Breast epithelium (tissue), 4 donors: ENCODE measurements at regions not wholly inside any gene's neighbourhood (a gene's known extent, or its start where the extent isn't known, plus 50 kb on each side); places are given as distances from the start of the nearest gene placed in this dataset.

ENCODE experiments used
- DNase-seq, 2 donors: peaks; one replicate each; pipeline ENCODE4 v3.0.0-alpha.2; 2019; ENCODE audit warnings: low spot score in 2 of 2
- H3K27ac ChIP-seq, 2 donors: fragments of 200-600 bp; sonication (generic) in 1 of 2; one replicate each; pipeline ENCODE4 v1.5.1; 2016 to 2019; ENCODE audit warnings: mild to moderate bottlenecking in 1 of 2
- H3K27me3 ChIP-seq, 2 donors: fragments of 200-600 bp; sonication (generic) in 1 of 2; one replicate each; pipeline versions ENCODE4 v1.5.1 to v1.6.0; 2017 to 2019; ENCODE audit warnings: control low read depth in 1 of 2, mild to moderate bottlenecking in 1 of 2
- H3K36me3 ChIP-seq: fragments of 200-600 bp; one replicate; pipeline ENCODE4 v1.5.1; 2019
- H3K4me1 ChIP-seq, 2 donors: fragments of 200-600 bp; sonication (generic); one replicate each; pipeline ENCODE4 v1.5.1; 2016 to 2019; ENCODE audit warnings: control low read depth in 1 of 2
- H3K4me3 ChIP-seq, 3 donors: fragments of 200-600 bp; sonication (generic); 1 replicate in 2 of 3; 2 replicates in 1 of 3; pipeline ENCODE4 v1.5.1; 2016 to 2019; ENCODE audit warnings: mild to moderate bottlenecking in 3 of 3, moderate library complexity in 2 of 3
- H3K9me3 ChIP-seq, 2 donors: fragments of 200-600 bp; sonication (generic) in 1 of 2; one replicate each; pipeline ENCODE4 v1.5.1; 2016 to 2019; ENCODE audit warnings: control low read depth in 1 of 2
- CTCF ChIP-seq, 3 donors: fragments of 450-650 bp; IDR thresholded peaks; one replicate each; pipeline ENCODE4 v1.5.1; 2016 to 2017; ENCODE audit warnings: antibody characterized with exemption in 3 of 3, mild to moderate bottlenecking in 3 of 3, moderate library complexity in 3 of 3
- POLR2A ChIP-seq: fragments of 450-650 bp; IDR thresholded peaks from one replicate; pipeline ENCODE4 v1.6.1; 2016; ENCODE audit warnings: antibody characterized with exemption, mild to moderate bottlenecking, moderate library complexity
- POLR2AphosphoS5 ChIP-seq, 3 donors: sonication (generic); formaldehyde crosslinking; IDR thresholded peaks; one replicate each; pipeline ENCODE4 v1.6.1; 2017; ENCODE audit warnings: antibody characterized with exemption in 3 of 3
- intact Hi-C: fragments of 100-400 bp; cut with DNase I; formaldehyde crosslinking; loops from one replicate; pipeline ENCODE4 v1.15.1; 2023; ENCODE audit warnings: low total_unique reads

GRCh38 chr21:17449701-17450100 is 63.1 kb upstream of the CXADR start:
- no peaks in the 10 kb centered on the region for H3K4me1 ChIP-seq
- TF ChIP-seq CTCF (IDR thresholded peaks at IDR 0.05) (no peak), POLR2AphosphoS5 (IDR thresholded peaks at IDR 0.05) (no peak), POLR2A (no peak)
- H3K27ac ChIP-seq = no peak overlapping the region
- no peak for DNase-seq
- no peaks in the 10 kb centered on the region for H3K36me3 ChIP-seq
- intact Hi-C loops = no loop called here
- H3K4me3 ChIP-seq = no peak overlapping the region
- no peaks in the 10 kb centered on the region for H3K9me3 ChIP-seq
- no peaks in the 10 kb centered on the region for H3K27me3 ChIP-seq

GRCh38 chr21:17451364-17451891 is 61.4 kb upstream of the CXADR start:
- no peak for DNase-seq
- no peak for TF ChIP-seq POLR2A
- no peak for TF ChIP-seq POLR2AphosphoS5 (IDR thresholded peaks at IDR 0.05)
- no peak for TF ChIP-seq CTCF (IDR thresholded peaks at IDR 0.05)

GRCh38 chr21:17454315-17455027 is 58.4 kb upstream of the CXADR start:
- no peak for DNase-seq
- Histone ChIP-seq H3K4me1 (no peaks in the 10 kb centered on the region), H3K36me3 (no peaks in the 10 kb centered on the region), H3K27ac (no peak overlapping the region), H3K4me3 (no peak overlapping the region), H3K9me3 (no peaks in the 10 kb centered on the region), H3K27me3 (no peaks in the 10 kb centered on the region)
- no peak for TF ChIP-seq CTCF (IDR thresholded peaks at IDR 0.05)
- no peak for TF ChIP-seq POLR2AphosphoS5 (IDR thresholded peaks at IDR 0.05)
- no peak for TF ChIP-seq POLR2A
- intact Hi-C loops = no loop called here

More at GRCh38 chr21:17451364-17451891, 61.4 kb upstream of the CXADR start:
- Histone ChIP-seq H3K36me3 (no peaks in the 10 kb centered on the region), H3K4me1 (no peaks in the 10 kb centered on the region), H3K9me3 (no peaks in the 10 kb centered on the region), H3K4me3 (no peak overlapping the region), H3K27ac (peak overlapping the region; percentile 35 to 40), H3K27me3 (no peaks in the 10 kb centered on the region)
- intact Hi-C loops = no loop called here

GRCh38 chr21:17455028-17455353 is 57.9 kb upstream of the CXADR start:
- no peaks in the 10 kb centered on the region for H3K36me3 ChIP-seq
- H3K27me3 ChIP-seq = no peaks in the 10 kb centered on the region
- no peak for TF ChIP-seq CTCF (IDR thresholded peaks at IDR 0.05)
- no peak for TF ChIP-seq POLR2AphosphoS5 (IDR thresholded peaks at IDR 0.05)
- TF ChIP-seq POLR2A = no peak
- H3K27ac ChIP-seq = no peak overlapping the region
- intact Hi-C loops = no loop called here
- H3K4me3 ChIP-seq = no peak overlapping the region
- H3K9me3 ChIP-seq = no peaks in the 10 kb centered on the region
- no peaks in the 10 kb centered on the region for H3K4me1 ChIP-seq
- DNase-seq = no peak

- Histone ChIP-seq H3K9me3 (no peaks in the 10 kb centered on the region), H3K4me1 (no peaks in the 10 kb centered on the region), H3K27ac (no peak overlapping the region), H3K4me3 (no peak overlapping the region), H3K36me3 (no peaks in the 10 kb centered on the region), H3K27me3 (no peaks in the 10 kb centered on the region)
- intact Hi-C loops = no loop called here
- no peak for TF ChIP-seq POLR2AphosphoS5 (IDR thresholded peaks at IDR 0.05)
- TF ChIP-seq POLR2A = no peak
- no peak for TF ChIP-seq CTCF (IDR thresholded peaks at IDR 0.05)
- no peak for DNase-seq
These were observed 57.4 kb upstream of the CXADR start for GRCh38 chr21:17455451-17455850.
